ENCODE measurements at regions not wholly inside any gene's neighbourhood (a gene's known extent, or its start where the extent isn't known, plus 50 kb on each side); places are given as distances from the start of the nearest gene placed in this dataset.
"Not testable (repeated sequence)": the region's sequence is repeated elsewhere in the genome, so short reads cannot be mapped to it uniquely, and the experiment has no call there.

GRCh38 chr4:58871509-58871908 lies 1761.3 kb upstream of the IGFBP7 start:
- DNase-seq (ENCODE audit: low read depth, low spot score) = no peak

GRCh38 chr4:58849026-58849425 lies 1738.8 kb upstream of the IGFBP7 start:
- DNase-seq (ENCODE audit: low read depth, low spot score) = no peak

GRCh38 chr4:58843455-58843854 lies 1733.3 kb upstream of the IGFBP7 start:
- DNase-seq (ENCODE audit: low read depth, low spot score) = no peak

GRCh38 chr4:58833126-58833525 lies 1722.9 kb upstream of the IGFBP7 start:
- no peak for DNase-seq (ENCODE audit: low read depth, low spot score)

GRCh38 chr4:58825278-58825677 lies 1715.1 kb upstream of the IGFBP7 start:
- DNase-seq (ENCODE audit: low read depth, low spot score) = no peak

GRCh38 chr4:58818560-58818959 lies 1708.4 kb upstream of the IGFBP7 start:
- DNase-seq (ENCODE audit: low read depth, low spot score) = not testable (repeated sequence)

GRCh38 chr4:58809948-58810347 lies 1699.8 kb upstream of the IGFBP7 start:
- no peak for DNase-seq (ENCODE audit: low read depth, low spot score)

- no peak for DNase-seq (ENCODE audit: low read depth, low spot score)
These were observed 1699.2 kb upstream of the IGFBP7 start for GRCh38 chr4:58809366-58809765.

GRCh38 chr4:58808817-58809216 lies 1698.6 kb upstream of the IGFBP7 start:
- DNase-seq (ENCODE audit: low read depth, low spot score) = no peak

- no peak for DNase-seq (ENCODE audit: low read depth, low spot score)
These were observed 1697.8 kb upstream of the IGFBP7 start for GRCh38 chr4:58807843-58808615.

GRCh38 chr4:58776627-58777026 lies 1666.4 kb upstream of the IGFBP7 start:
- DNase-seq (ENCODE audit: low read depth, low spot score) = no peak

- no peak for DNase-seq (ENCODE audit: low read depth, low spot score)
These were observed 1657.4 kb upstream of the IGFBP7 start for GRCh38 chr4:58767598-58767997.

GRCh38 chr4:58766763-58767162 lies 1656.6 kb upstream of the IGFBP7 start:
- DNase-seq (ENCODE audit: low read depth, low spot score) = no peak

GRCh38 chr4:58761563-58761962 lies 1651.4 kb upstream of the IGFBP7 start:
- DNase-seq (ENCODE audit: low read depth, low spot score) = no peak

GRCh38 chr4:58760737-58761136 lies 1650.6 kb upstream of the IGFBP7 start:
- DNase-seq (ENCODE audit: low read depth, low spot score) = no peak

GRCh38 chr4:58760100-58760499 lies 1649.9 kb upstream of the IGFBP7 start:
- no peak for DNase-seq (ENCODE audit: low read depth, low spot score)

- no peak for DNase-seq (ENCODE audit: low read depth, low spot score)
These were observed 1639.0 kb upstream of the IGFBP7 start for GRCh38 chr4:58749206-58749605.

GRCh38 chr4:58740897-58741296 lies 1630.7 kb upstream of the IGFBP7 start:
- no peak for DNase-seq (ENCODE audit: low read depth, low spot score)

GRCh38 chr4:58739275-58739674 lies 1629.1 kb upstream of the IGFBP7 start:
- no peak for DNase-seq (ENCODE audit: low read depth, low spot score)

GRCh38 chr4:58738375-58738774 lies 1628.2 kb upstream of the IGFBP7 start:
- no peak for DNase-seq (ENCODE audit: low read depth, low spot score)

- no peak for DNase-seq (ENCODE audit: low read depth, low spot score)
These were observed 1624.0 kb upstream of the IGFBP7 start for GRCh38 chr4:58734030-58734674.

GRCh38 chr4:58732973-58733372 lies 1622.8 kb upstream of the IGFBP7 start:
- DNase-seq (ENCODE audit: low read depth, low spot score) = no peak

- DNase-seq (ENCODE audit: low read depth, low spot score) = no peak
These were observed 1613.8 kb upstream of the IGFBP7 start for GRCh38 chr4:58723954-58724353.
